ENCODE measurements at regions not wholly inside any gene's neighbourhood (a gene's known extent, or its start where the extent isn't known, plus 50 kb on each side); places are given as distances from the start of the nearest gene placed in this dataset.

DNA sequence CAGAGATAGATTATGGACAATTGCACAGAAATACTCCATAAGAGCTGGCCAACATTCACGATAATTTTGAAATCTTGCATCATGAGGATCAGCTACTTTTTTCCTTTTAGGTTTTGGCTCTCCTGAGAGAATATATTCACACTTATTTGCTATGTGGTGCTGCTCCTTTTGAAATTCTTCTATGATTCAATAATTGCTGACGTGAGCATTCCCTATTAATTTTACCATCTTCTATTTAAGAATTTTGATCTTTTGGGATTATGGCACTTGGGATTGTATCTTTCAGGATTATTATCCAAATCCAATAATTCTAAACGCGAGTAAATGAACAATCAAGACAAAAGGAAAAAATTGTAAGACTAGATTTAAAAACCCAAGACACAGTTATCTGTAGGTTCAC is 358.8 kb downstream of the ELAVL2 start:
- no peak for TF ChIP-seq CTCF (IDR thresholded peaks at IDR 0.05 in 4 of 5, conservative IDR thresholded peaks at IDR 0.05 in 1 of 5)
- TF ChIP-seq POLR2A (IDR thresholded peaks at IDR 0.05): no peak

Measured in gastrocnemius medialis (tissue), 4 donors.